WTC11 (cell line): ENCODE measurements at regions not wholly inside any gene's neighbourhood (a gene's known extent, or its start where the extent isn't known, plus 50 kb on each side); places are given as distances from the start of the nearest gene placed in this dataset.

Experiments used
- ATAC-seq: fragments of 200-7000 bp; cut with Tn5 transposase; 2 replicates; pipeline ENCODE4 v1.10.0; 2021; ENCODE audit warnings: mild to moderate bottlenecking, moderate library complexity
- CTCF ChIA-PET: fragments of 300-600 bp; sonication (Branson Sonifier 250); formaldehyde crosslinking; loops from one replicate; lab custom pipeline; 2021; ENCODE audit warnings: antibody characterized with exemption; lab: Charles Lee
- POLR2A ChIA-PET: fragments of 350-600 bp; sonication (Branson Sonifier 250); formaldehyde crosslinking; loops from one replicate; lab custom pipeline; 2021; ENCODE audit warnings: antibody characterized with exemption; lab: Charles Lee
- DNase-seq: peaks from one replicate; pipeline ENCODE4 v3.0.0; 2021; ENCODE audit warnings: low spot score
- H3K27ac Mint-ChIP-seq: 2 replicates; pipeline ENCODE4 v1.8.0; 2021; ENCODE audit warnings: mixed read lengths
- H3K27me3 Mint-ChIP-seq: 2 replicates; pipeline ENCODE4 v1.8.0; 2021; ENCODE audit warnings: low read depth, mild to moderate bottlenecking, moderate library complexity, mixed read lengths
- H3K36me3 Mint-ChIP-seq: 2 replicates; pipeline ENCODE4 v1.8.0; 2021; ENCODE audit warnings: mixed read lengths
- H3K4me1 Mint-ChIP-seq: 2 replicates; pipeline ENCODE4 v1.8.0; 2022; ENCODE audit warnings: mixed read lengths
- H3K4me3 Mint-ChIP-seq: 2 replicates; pipeline ENCODE4 v1.8.0; 2021; ENCODE audit warnings: mild to moderate bottlenecking, moderate library complexity, mixed read lengths
- H3K9me3 Mint-ChIP-seq: 2 replicates; pipeline ENCODE4 v1.8.0; 2021; ENCODE audit warnings: mixed read lengths
- ATF3 ChIP-seq: sonication (generic); formaldehyde crosslinking; conservative IDR thresholded peaks from 2 replicates; pipeline ENCODE4 v1.8.1; 2022; ENCODE audit warnings: mild to moderate bottlenecking, missing genetic modification reagents
- CREB1 ChIP-seq: sonication (generic); formaldehyde crosslinking; IDR thresholded peaks from 2 replicates; pipeline ENCODE4 v1.8.0; 2023; ENCODE audit warnings: mild to moderate bottlenecking, missing genetic modification reagents
- EMX1 ChIP-seq: fragments of 250-450 bp; sonication (Bioruptor Pico); IDR thresholded peaks from 2 replicates; pipeline ENCODE4 v1.8.0; 2021; ENCODE audit warnings: mild to moderate bottlenecking
- ETV6 ChIP-seq: sonication (generic); formaldehyde crosslinking; IDR thresholded peaks from 2 replicates; pipeline ENCODE4 v1.8.1; 2022; ENCODE audit warnings: mild to moderate bottlenecking, missing genetic modification reagents
- IRF2 ChIP-seq: sonication (generic); formaldehyde crosslinking; IDR thresholded peaks from 2 replicates; pipeline ENCODE4 v1.8.0; 2022; ENCODE audit warnings: low read depth, missing genetic modification reagents, borderline replicate concordance
- MXD4 ChIP-seq: fragments of 250-450 bp; sonication (Bioruptor Pico); IDR thresholded peaks from 2 replicates; pipeline ENCODE4 v1.8.0; 2021; ENCODE audit warnings: mild to moderate bottlenecking, moderate library complexity, borderline replicate concordance
- NFYB ChIP-seq: sonication (generic); formaldehyde crosslinking; conservative IDR thresholded peaks from 2 replicates; pipeline ENCODE4 v1.8.0; 2022; ENCODE audit warnings: low read depth, missing genetic modification reagents
- OVOL2 ChIP-seq: fragments of 250-450 bp; sonication (Bioruptor Pico); IDR thresholded peaks from 2 replicates; pipeline ENCODE4 v1.9.0; 2021; ENCODE audit warnings: mild to moderate bottlenecking, borderline replicate concordance
- PRDM15 ChIP-seq: sonication (generic); formaldehyde crosslinking; IDR thresholded peaks from 2 replicates; pipeline ENCODE4 v1.8.0; 2022; ENCODE audit warnings: missing genetic modification reagents
- SP1 ChIP-seq: sonication (generic); formaldehyde crosslinking; conservative IDR thresholded peaks from 2 replicates; pipeline ENCODE4 v1.8.1; 2022; ENCODE audit warnings: missing genetic modification reagents
- ZNF317 ChIP-seq: sonication (generic); formaldehyde crosslinking; IDR thresholded peaks from 2 replicates; pipeline ENCODE4 v1.8.1; 2023; ENCODE audit warnings: low read depth, mild to moderate bottlenecking, moderate library complexity, missing genetic modification reagents, borderline replicate concordance
- ZNF423 ChIP-seq: fragments of 250-450 bp; sonication (Bioruptor Pico); IDR thresholded peaks from 2 replicates; pipeline ENCODE4 v2.1.2; 2022; ENCODE audit warnings: mild to moderate bottlenecking, moderate library complexity
- TF ChIP-seq, protein P1 (sequence below): sonication (generic); formaldehyde crosslinking; IDR thresholded peaks from 2 replicates; pipeline ENCODE4 v1.8.0; 2022; ENCODE audit warnings: mild to moderate bottlenecking, missing genetic modification reagents
- TF ChIP-seq, protein P2 (sequence below): sonication (generic); formaldehyde crosslinking; IDR thresholded peaks from 2 replicates; pipeline ENCODE4 v1.8.1; 2023; ENCODE audit warnings: mild to moderate bottlenecking, missing genetic modification reagents, borderline replicate concordance
- TF ChIP-seq, protein P3 (sequence below): sonication (generic); formaldehyde crosslinking; IDR thresholded peaks from 2 replicates; pipeline ENCODE4 v1.8.1; 2022; ENCODE audit warnings: missing genetic modification reagents, borderline replicate concordance
- TF ChIP-seq, protein P4 (sequence below): fragments of 250-450 bp; sonication (Bioruptor Pico); IDR thresholded peaks from 2 replicates; pipeline ENCODE4 v1.9.0; 2021; ENCODE audit warnings: mild to moderate bottlenecking
- TF ChIP-seq, protein P5 (sequence below): fragments of 250-450 bp; sonication (Bioruptor Pico); IDR thresholded peaks from 2 replicates; pipeline ENCODE4 v2.1.2; 2022; ENCODE audit warnings: mild to moderate bottlenecking, moderate library complexity
- TF ChIP-seq, protein P6 (sequence below): sonication (generic); formaldehyde crosslinking; IDR thresholded peaks from 2 replicates; pipeline ENCODE4 v1.8.1; 2023; ENCODE audit warnings: mild to moderate bottlenecking, missing genetic modification reagents, moderate library complexity

DNA sequence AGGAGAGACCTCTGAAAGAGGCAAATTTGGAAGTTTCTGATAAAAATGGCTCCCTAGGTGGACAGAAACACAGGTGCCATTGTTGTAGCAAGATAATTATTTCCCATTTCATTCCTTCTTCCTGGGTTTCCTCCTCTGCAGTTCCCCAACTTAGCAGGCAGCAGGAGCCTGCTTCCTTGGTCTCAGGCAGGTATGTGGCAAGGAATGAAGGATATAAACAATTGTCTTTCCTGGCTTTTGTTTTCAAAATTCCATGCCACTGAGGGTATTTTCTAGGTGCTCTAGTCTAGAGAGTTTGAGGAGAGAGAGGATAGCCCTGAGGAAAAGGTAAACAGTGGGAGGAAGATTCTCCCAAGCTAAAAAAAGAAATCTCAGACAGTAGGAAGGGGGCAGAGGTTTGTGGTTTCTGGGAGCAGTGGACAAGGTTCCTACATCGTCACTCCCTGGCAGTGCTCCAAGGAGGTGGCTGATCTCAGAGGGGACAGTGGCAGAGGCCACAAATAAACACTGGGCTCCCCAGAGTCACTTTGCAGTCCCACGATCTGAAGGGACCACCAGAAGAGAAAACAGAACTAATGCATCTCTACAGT is 82.6 kb upstream of the IGF1 start (continued):
- TF ChIP-seq, protein P1, sequence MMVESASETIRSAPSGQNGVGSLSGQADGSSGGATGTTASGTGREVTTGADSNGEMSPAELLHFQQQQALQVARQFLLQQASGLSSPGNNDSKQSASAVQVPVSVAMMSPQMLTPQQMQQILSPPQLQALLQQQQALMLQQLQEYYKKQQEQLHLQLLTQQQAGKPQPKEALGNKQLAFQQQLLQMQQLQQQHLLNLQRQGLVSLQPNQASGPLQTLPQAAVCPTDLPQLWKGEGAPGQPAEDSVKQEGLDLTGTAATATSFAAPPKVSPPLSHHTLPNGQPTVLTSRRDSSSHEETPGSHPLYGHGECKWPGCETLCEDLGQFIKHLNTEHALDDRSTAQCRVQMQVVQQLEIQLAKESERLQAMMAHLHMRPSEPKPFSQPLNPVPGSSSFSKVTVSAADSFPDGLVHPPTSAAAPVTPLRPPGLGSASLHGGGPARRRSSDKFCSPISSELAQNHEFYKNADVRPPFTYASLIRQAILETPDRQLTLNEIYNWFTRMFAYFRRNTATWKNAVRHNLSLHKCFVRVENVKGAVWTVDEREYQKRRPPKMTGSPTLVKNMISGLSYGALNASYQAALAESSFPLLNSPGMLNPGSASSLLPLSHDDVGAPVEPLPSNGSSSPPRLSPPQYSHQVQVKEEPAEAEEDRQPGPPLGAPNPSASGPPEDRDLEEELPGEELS (CRISPR knock-in tag) = no peak
- TF ChIP-seq, protein P2, sequence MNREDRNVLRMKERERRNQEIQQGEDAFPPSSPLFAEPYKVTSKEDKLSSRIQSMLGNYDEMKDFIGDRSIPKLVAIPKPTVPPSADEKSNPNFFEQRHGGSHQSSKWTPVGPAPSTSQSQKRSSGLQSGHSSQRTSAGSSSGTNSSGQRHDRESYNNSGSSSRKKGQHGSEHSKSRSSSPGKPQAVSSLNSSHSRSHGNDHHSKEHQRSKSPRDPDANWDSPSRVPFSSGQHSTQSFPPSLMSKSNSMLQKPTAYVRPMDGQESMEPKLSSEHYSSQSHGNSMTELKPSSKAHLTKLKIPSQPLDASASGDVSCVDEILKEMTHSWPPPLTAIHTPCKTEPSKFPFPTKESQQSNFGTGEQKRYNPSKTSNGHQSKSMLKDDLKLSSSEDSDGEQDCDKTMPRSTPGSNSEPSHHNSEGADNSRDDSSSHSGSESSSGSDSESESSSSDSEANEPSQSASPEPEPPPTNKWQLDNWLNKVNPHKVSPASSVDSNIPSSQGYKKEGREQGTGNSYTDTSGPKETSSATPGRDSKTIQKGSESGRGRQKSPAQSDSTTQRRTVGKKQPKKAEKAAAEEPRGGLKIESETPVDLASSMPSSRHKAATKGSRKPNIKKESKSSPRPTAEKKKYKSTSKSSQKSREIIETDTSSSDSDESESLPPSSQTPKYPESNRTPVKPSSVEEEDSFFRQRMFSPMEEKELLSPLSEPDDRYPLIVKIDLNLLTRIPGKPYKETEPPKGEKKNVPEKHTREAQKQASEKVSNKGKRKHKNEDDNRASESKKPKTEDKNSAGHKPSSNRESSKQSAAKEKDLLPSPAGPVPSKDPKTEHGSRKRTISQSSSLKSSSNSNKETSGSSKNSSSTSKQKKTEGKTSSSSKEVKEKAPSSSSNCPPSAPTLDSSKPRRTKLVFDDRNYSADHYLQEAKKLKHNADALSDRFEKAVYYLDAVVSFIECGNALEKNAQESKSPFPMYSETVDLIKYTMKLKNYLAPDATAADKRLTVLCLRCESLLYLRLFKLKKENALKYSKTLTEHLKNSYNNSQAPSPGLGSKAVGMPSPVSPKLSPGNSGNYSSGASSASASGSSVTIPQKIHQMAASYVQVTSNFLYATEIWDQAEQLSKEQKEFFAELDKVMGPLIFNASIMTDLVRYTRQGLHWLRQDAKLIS (CRISPR knock-in tag) = no peak
- no peak for TF ChIP-seq ZNF317
- TF ChIP-seq, all 79 proteins: peak for 0

GRCh38 chr12:102551186-102551585 is 70.8 kb upstream of the IGF1 start:
- POLR2A ChIA-PET = interaction anchor here (0.7 kb wide), 1 partner anchor 145 kb away, joined by 9 read pairs; no protein-coding TSS in a partner anchor
- Mint-ChIP-seq H3K4me3 (no peak overlapping the region), H3K9me3 (no peaks in the 10 kb centered on the region), H3K36me3 (no peaks in the 10 kb centered on the region), H3K4me1 (no peaks in the 10 kb centered on the region), H3K27me3 (no peaks in the 10 kb centered on the region), H3K27ac (no peak overlapping the region)
- DNase-seq (no peak), ATAC-seq (no peak)
- CTCF ChIA-PET = no interaction called here
- TF ChIP-seq EMX1 (CRISPR knock-in tag) = no peak
- no peak for TF ChIP-seq SP1 (CRISPR knock-in tag)
- no peak for TF ChIP-seq NFYB
- no peak for TF ChIP-seq ETV6 (CRISPR knock-in tag)
- no peak for TF ChIP-seq OVOL2 (CRISPR knock-in tag)
- TF ChIP-seq, protein P3, sequence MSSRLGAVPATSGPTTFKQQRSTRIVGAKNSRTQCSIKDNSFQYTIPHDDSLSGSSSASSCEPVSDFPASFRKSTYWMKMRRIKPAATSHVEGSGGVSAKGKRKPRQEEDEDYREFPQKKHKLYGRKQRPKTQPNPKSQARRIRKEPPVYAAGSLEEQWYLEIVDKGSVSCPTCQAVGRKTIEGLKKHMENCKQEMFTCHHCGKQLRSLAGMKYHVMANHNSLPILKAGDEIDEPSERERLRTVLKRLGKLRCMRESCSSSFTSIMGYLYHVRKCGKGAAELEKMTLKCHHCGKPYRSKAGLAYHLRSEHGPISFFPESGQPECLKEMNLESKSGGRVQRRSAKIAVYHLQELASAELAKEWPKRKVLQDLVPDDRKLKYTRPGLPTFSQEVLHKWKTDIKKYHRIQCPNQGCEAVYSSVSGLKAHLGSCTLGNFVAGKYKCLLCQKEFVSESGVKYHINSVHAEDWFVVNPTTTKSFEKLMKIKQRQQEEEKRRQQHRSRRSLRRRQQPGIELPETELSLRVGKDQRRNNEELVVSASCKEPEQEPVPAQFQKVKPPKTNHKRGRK = no peak
- TF ChIP-seq MXD4 (CRISPR knock-in tag) = no peak
- no peak for TF ChIP-seq IRF2 (CRISPR knock-in tag)
- no peak for TF ChIP-seq ZNF423 (CRISPR knock-in tag)
- no peak for TF ChIP-seq CREB1 (CRISPR knock-in tag)
- TF ChIP-seq ATF3 (CRISPR knock-in tag) = no peak
- TF ChIP-seq, protein P4, sequence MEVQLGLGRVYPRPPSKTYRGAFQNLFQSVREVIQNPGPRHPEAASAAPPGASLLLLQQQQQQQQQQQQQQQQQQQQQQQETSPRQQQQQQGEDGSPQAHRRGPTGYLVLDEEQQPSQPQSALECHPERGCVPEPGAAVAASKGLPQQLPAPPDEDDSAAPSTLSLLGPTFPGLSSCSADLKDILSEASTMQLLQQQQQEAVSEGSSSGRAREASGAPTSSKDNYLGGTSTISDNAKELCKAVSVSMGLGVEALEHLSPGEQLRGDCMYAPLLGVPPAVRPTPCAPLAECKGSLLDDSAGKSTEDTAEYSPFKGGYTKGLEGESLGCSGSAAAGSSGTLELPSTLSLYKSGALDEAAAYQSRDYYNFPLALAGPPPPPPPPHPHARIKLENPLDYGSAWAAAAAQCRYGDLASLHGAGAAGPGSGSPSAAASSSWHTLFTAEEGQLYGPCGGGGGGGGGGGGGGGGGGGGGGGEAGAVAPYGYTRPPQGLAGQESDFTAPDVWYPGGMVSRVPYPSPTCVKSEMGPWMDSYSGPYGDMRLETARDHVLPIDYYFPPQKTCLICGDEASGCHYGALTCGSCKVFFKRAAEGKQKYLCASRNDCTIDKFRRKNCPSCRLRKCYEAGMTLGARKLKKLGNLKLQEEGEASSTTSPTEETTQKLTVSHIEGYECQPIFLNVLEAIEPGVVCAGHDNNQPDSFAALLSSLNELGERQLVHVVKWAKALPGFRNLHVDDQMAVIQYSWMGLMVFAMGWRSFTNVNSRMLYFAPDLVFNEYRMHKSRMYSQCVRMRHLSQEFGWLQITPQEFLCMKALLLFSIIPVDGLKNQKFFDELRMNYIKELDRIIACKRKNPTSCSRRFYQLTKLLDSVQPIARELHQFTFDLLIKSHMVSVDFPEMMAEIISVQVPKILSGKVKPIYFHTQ (CRISPR knock-in tag) = no peak
- TF ChIP-seq, protein P5, sequence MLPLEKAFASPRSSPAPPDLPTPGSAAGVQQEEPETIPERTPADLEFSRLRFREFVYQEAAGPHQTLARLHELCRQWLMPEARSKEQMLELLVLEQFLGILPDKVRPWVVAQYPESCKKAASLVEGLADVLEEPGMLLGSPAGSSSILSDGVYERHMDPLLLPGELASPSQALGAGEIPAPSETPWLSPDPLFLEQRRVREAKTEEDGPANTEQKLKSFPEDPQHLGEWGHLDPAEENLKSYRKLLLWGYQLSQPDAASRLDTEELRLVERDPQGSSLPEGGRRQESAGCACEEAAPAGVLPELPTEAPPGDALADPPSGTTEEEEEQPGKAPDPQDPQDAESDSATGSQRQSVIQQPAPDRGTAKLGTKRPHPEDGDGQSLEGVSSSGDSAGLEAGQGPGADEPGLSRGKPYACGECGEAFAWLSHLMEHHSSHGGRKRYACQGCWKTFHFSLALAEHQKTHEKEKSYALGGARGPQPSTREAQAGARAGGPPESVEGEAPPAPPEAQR (CRISPR knock-in tag) = no peak
- no peak for TF ChIP-seq PRDM15 (CRISPR knock-in tag)
- TF ChIP-seq, protein P6, sequence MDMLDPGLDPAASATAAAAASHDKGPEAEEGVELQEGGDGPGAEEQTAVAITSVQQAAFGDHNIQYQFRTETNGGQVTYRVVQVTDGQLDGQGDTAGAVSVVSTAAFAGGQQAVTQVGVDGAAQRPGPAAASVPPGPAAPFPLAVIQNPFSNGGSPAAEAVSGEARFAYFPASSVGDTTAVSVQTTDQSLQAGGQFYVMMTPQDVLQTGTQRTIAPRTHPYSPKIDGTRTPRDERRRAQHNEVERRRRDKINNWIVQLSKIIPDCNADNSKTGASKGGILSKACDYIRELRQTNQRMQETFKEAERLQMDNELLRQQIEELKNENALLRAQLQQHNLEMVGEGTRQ = no peak
